GM18502 (cell line): ENCODE measurements at regions not wholly inside any gene's neighbourhood (a gene's known extent, or its start where the extent isn't known, plus 50 kb on each side); places are given as distances from the start of the nearest gene placed in this dataset.
"Not testable (repeated sequence)": the region's sequence is repeated elsewhere in the genome, so short reads cannot be mapped to it uniquely, and the experiment has no call there.

Source experiments
- ATAC-seq: cut with Tn5 transposase; IDR thresholded peaks from one replicate; pipeline ENCODE4 v1.9.1; 2021; ENCODE audit warnings: mild to moderate bottlenecking; ENCODE audit not compliant: unreplicated experiment, poor library complexity

DNA sequence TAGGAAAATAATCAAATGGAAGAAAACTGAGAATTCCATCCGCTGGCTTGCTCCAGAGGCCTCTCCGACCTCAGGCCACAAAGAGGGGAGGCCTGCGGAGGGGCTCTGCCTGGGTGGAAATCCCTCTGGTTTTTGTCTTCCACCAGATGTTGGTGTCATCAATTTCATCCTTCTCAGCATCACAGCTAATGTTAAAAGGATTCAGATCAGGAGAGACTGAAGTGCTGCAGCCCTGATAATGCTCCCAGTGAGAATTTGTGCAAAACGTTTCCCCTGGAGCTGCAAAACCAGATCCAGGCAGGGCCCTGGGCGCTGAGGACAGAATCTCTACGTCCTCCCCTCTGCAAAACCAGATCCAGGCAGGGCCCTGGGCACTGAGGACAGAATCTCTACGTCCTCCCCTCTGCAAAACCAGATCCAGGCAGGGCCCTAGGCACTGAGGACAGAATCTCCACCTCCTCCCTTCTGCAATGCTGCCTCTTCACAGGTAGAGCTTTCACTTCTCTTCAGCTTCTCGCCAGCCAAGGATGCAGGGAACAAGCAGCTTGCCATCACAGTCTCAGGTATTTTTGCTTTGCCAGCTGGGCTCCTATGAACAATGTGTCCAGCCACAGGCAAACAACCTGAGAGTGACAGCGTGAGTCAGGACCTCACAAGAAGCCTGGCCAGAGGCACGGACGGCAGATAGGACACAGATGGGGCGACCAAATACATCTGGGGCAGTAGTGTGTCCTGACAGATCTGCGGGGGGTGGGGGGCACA is 81.2 kb downstream of the TMEM18 start:
- no peak for ATAC-seq

DNA sequence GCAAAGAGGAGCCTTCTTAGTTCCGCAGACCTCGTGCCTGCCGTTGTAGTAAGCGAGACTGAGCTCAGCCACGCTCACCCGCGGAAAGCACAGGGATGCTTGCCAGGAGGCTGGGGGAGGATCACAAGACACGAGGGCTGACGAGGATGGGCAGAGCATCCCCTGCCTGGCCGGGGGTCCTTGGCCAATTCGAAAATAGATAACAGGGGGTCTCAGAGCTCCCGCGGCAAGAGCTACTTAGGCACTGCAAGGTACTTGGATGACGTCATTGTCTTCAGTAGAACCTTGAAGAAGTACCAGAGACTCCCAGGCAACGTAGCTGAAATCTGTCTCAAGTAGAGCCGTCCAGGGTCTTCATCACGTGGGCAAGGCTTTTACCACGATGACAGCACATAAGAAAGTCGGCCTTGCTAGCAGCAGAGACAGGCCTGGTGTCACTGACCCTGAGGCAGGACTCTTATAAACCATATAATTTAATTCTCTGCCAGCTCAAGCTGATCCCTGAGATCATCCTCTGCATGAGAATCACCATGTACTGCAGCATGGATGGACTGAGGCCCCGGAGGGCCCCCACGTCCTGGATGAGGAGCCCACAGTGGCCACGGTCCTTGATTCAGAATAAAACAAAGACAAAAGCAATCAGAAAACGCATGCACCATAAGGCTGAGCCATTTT is 81.9 kb downstream of the TMEM18 start:
- ATAC-seq = no peak

DNA sequence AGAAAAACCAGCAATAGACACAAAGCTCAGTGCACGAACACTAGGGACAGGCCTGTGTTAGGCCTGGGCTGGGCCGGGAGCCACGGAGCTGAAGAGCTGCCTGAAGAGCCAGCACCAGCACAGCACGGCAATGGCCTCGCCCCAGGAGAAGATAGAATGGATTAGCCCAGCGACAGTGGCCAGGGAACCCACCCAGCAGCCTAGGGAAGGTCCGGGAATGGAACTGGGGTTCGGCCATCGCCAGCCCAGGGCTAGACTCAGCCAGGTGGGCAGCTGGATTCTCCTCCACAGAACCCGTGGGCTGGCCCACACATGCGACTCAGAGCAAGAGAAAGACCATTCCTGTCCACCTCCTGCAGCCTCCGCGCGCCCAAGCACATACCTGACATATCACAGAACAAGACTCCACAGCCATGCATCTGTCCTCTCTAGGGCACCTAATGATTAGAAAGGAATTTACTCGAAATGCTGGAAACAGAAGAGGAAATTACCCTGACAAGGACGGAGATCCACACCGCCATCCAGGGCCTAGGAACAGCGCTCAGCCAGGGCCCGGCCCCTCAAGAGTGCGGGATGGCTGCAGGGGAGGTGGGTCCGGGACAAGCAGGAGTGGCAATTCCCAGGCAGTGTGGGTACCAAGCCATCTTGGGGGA is 82.8 kb downstream of the TMEM18 start:
- ATAC-seq = no peak

DNA sequence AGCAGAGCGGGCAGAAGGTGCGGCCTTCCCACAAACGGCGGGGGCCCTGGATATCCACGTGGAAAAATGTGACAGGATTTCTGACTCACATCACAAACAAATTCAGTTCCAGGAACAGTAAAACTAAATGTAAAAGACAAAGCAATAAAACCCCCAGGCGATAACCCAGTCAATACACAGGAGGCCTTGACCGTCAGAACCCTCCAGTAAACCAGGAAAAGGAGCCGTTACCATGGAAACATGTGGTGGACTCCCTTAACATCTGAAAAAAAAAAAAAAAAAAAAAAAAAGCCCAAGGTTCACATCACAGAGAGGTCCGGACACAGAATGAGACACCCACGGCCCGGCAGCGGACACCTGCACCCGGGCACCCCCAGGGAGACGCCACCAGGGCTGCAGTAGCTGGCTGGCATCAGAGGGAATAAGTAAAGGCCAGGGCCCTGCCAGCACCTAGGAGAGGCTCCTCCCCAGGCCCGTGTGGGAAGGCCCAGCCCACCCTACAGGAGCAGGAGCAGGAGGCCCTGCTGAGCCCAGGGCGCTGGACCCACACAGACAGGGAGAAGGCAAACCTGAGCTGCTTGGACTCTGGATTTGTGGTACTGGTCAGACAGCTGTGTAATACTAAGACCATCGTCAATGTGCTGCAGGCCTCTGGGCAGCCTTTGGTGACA is 83.7 kb downstream of the TMEM18 start:
- ATAC-seq = no peak

DNA sequence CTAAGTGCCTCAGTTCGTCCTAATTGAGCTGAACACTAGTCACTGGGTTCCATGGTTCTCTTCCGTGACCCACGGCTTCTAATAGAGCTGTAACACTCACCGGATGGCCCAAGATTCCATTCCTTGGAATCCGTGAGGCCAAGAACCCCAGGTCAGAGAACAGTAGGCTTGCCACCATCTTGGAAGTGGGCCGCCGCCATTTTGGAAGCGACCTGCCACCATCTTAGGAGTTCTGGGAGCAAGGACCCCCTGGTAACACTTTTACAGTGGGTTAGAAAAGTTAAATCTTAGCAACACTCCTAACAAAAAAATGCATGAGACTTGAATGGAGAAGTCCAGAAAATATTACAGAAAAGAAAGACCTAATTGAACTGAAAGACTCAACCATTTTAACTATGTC is 84.5 kb downstream of the TMEM18 start:
- no peak for ATAC-seq

DNA sequence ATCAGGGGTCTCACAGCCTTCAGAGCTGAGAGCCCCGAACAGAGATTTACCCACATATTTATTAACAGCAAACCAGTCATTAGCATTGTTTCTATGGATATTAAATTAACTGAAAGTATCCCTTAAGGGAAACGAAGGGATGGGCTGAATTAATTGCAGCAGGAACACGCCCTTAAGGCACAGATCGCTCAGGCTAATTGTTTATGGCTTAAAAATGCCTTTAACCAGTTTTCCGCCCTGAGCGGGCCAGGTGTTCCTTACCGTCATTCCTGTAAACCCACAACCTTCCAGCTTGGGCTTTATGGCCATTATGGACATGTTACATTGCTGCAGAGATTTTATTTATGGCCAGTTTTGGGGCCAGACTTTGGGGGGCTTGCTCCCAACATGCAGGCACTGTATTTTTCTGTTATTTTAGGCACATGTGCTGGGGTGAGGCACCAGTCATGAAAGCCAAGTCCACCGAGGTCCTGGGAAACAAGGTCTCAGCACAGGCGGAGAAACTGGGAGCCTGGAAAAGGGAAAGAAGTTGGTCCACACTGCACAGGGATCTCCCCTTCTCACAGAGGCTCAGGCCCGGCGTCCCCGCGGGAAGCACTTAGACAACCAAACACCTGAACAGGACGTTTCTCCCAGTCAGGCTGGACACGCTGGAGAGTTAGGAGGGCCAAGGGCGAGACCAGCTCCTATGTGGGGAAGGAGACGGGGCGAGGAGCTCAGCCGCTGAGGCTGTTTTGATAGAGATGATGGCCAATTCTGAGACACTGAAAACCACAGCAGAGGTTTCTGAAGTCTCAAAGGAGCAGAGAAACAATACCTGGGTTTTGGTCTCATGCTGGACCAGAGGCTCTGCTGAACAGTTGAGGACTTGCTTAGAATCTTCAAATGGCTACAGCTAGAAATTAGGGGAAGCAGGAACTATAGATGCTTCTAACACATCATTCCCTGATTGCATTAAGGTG is 86.7 kb downstream of the TMEM18 start:
- ATAC-seq = no peak

DNA sequence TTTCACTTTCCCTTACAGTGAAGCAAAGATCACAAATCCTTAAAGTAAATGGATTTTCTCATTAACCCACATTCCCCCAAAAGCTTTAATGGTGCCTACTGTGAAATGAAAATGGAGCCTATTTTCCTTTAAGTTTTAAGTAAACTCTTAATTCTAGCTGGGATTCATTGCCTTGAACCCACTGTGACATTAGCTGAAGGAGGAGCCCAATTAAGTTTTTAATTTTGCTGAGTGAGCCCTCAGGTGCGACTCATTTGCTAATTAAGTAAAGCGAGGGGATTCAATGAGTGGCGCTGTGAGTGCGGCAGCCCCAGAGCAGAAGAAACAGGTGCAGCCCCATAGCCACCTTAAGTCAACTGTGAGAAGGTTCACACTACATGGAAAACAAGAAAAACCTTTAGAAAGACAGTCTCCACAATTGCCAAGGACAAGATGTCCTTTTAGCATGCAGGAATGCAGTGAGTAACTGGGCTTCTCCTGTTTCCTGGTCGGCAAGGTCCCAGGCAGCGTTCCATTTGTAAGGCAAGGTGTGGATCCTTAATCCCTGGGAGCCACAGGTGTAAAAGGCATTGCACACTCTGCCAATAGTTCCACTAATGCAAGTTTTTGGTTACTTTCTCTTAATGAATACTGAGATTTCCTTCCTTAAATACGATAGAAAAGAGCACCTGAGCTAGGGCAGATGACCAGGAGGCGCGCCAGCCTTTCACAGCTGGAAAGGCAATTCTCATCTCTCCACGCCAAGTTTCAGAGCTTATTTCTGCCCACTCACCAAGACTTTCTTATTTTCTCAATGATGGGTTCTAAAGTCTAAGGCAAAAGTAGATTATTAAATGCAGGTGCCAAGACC is 87.7 kb downstream of the TMEM18 start:
- ATAC-seq = no peak

DNA sequence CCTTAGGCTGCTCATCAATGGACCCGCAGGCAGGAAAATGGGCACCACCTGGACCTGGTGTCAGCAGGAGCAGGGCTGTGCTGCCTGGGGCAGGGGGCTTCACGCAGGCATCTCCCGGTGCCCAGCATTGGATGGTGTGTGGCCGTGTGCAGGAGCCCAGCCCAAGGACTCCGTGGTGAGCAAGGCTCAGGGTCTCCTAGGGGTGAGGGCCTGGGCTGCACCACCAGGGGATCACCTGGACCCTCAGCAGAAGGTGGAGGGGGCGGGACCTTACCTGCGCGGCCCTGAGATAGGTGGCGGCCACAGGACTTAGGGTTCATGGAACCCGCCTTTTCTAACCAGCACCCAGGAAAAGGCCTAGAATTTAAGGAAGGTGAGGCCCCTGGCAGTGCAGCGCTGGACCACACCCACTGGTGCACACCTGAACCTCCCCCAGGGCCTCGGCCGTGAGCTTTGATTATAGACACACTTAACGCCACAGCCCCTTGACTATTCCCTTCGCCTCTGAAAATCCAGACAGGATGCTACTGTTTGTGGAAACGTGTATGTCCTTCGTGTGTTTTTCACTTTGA is 89.0 kb downstream of the TMEM18 start:
- no peak for ATAC-seq

DNA sequence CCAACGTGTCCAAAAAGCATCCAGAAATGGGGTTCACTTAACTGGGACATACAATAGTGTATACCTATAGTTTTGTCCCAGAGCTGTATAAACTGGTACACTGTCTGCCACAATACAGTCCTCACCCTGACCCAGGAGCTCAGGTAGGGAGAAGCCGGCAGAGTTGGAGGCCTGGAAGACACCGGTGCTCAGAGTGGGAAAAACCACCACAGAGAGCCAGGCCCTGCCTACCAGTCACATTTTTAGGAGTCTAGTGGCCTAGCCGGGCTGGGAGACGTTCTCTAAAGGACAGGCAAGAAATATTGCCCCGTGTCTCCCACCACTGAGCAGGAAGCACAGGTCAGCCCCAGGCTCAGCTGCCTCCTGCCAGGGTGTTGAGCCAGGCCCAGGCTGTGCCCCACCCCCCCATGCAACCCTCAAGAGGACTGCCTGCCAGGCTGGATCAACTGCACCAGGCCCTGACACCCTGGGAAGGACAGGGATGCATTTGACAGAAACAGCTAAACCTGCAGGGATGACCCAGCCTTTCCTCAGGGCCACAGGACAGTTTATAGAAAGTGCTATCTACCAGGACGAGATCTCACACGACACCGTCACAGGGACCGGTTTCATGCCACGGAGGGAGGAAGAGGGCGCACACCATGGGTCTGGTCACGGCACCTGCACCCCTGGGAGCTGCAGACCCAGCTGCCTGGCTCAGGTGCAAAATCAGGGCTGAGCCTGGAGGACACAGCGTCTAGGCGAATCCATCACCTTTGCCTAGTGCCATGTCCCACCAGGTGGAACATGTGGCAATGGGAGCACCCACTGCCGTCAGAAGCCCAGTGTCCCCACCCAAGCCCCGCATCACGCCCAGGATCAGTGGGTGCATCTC is 89.9 kb downstream of the TMEM18 start:
- no peak for ATAC-seq

DNA sequence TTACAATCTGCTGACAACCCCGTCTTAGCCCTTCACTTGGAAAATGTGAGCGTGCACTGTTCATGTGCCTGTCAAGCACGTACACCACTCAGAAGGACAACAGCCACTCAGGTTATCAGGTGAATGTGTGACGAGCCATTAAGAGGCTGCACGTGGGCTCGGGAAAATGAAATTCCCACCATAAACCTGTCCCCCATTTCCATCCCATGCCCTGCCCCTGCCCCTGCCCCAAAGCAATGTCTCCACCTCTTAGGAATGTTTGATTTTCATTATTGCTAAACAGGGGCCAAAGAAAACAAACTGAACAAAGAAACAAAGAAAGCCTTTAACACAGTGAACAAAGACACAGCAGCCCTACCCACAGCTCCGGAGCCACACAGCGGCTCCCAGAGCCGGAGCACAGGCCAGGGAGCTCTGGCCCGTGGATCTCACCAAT is 90.5 kb downstream of the TMEM18 start:
- ATAC-seq = no peak

DNA sequence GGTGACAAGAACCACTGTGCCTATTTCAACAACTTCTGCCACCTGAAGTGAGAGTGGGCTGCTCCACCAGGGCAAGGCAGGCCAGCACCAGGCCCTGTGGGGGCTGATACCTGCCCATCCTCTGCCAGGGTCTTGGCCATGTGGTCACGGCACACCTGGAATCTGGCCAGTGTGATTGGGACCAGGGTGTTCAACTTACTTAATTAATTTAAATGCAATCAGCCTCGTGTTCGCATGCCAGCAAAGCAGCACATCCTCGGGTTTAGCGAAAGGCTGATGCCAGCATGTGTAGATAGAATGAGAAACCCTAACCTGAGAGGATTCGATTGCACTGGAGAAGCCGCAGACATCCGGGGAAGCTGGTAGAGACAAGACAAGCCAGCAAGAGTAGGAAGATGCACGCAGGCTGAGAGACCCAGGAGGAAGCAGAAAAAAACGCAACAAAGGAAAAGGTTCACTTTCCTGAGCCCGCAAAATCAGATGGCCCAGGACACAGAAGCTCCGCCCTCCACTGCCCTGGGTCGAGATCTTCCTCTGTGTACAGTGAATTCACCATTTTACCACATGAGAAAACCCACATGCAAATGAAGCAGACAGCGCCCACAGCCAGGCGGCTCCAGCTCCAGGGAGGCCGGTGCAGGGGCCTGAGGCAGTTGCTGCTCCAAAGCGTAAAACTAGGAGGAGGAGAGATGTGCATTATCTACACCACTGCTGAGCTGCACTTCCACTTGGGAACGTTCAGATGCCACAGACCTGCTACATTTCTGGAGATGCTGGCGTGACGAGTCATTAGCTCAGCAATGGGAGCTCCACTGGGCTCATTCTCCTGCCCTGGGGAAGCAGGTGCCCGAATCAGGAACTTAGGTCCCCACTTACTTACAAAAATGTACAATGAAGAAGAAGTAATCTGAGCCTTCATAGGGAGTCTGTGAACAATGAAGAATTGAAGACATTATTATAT is 92.1 kb downstream of the TMEM18 start:
- peak; percentile 100 for ATAC-seq

DNA sequence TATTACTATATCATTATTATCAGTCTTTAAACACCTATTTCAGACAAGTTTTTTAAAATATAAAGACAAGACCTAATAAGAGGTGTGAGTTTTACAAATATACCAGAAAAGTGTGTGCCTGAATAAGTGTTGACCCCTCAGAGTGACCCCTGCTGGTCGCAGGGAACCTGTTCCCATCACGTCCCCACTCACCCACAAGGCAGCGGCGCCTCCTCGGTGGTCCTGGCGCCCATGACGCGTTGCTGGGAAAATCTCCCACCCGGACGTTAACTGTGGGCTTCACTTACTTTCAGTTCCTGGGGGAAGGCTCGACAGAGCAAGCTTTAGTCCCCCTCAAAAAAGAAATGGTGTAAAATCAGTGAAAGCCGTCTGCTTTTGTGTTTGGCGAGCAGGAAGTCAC is 93.5 kb downstream of the TMEM18 start:
- ATAC-seq = no peak

DNA sequence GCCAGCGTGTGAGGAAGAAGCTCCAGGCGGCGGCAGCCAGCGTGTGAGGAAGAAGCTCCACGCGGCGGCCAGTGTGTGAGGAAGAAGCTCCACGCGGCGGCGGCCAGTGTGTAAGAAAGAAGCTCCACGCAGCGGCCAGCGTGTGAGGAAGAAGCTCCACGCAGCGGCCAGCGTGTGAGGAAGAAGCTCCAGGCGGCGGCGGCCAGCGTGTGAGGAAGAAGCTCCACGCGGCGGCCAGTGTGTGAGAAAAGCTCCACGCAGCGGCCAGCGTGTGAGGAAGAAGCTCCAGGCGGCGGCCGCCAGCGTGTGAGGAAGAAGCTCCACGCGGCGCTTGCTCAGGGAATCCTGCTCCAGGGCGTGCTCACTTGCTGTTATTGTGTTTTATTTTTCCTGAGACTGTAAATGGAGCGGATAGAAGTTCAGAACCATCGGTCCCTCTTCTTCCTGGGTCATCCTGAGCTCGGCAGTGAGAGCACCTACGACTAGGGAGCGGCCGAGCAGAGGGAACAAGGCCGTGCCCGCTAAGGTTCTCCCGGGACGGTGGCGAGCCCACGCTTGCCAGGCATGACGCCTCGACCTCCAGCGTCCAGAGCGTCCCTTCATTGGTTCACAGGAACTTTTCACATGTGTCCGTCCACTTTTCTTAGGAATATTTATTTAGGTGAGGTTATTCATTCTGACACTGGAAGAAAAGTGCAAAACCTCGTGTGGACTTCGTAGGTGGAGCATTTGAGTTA is 94.2 kb downstream of the TMEM18 start:
- ATAC-seq = no peak

DNA sequence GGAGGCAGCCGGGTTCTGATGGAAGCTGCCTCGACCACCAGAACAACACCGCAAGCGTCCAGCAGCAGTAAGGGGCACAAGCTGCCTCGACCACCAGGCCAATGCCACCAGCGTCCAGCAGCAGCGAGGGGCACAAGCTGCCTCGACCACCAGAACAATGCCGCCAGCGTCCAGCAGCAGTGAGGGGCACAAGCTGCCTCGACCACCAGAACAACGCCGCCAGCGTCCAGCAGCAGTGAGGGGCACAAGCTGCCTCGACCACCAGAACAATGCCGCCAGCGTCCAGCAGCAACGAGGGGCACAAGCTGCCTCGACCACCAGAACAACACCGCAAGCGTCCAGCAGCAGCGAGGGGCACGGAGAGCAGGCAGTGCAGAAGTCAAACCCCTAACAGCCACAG is 94.9 kb downstream of the TMEM18 start:
- not testable (repeated sequence) for ATAC-seq

DNA sequence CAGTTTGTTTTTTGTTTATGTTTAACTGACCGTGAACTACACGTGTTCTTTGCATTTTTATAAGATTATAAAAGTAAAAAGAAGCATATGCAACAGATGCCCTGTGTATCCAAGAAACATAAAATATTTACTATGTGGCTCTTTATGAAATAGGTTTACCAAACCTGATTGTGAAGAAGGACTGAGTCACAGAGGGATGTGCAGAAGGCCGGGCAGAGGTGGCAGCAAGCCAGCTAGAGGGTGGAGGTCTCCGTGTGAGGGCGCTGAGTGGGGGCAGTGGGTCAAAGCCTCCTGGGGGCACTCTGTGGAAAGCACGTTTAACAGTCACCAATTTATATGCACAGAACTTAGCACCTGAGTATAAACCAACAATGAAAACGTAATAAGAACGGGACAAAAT is 97.2 kb downstream of the TMEM18 start:
- no peak for ATAC-seq

DNA sequence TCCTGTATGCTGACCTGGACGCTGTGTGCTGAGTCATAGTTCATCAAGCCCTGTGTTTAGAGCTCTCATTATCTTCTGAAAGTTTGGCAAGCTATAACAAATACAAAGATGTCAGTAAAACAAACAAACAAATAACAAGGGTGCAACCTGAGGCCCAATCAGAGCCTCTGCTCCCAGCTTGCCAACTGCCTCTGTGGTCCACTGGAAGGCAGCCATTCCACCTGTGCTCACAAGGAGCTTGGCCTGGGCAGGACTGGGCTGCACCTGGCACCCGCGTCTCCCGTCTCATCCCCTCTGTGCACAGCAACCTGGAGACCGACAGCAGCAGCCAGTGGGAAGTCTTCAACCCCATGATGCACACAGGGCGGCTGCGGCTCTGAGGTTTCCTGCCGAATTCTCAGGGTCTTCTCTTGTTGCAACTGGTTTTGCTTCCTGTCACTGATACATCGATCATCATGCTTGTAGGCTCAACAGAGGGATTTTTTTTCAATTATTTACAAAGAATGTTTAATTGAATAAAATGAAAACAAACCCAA is 97.8 kb downstream of the TMEM18 start:
- no peak for ATAC-seq
